Endothelial cell of umbilical vein (primary cell): ENCODE measurements at regions not wholly inside any gene's neighbourhood (a gene's known extent, or its start where the extent isn't known, plus 50 kb on each side); places are given as distances from the start of the nearest gene placed in this dataset.

ENCODE experiments used
- EZH2 ChIP-seq: IDR thresholded peaks from 2 replicates; pipeline ENCODE4 v1.6.1; 2012; ENCODE audit warnings: borderline replicate concordance, low read depth, mild to moderate bottlenecking, moderate library complexity, low read length, inconsistent platforms; ENCODE audit not compliant: severe bottlenecking
- GATA2 ChIP-seq: IDR thresholded peaks from 2 replicates; pipeline ENCODE4 v1.7.0; 2011; ENCODE audit warnings: low read depth, mild to moderate bottlenecking, moderate library complexity, mixed read lengths, low read length; ENCODE audit not compliant: insufficient read length, insufficient read depth
- JUN ChIP-seq: IDR thresholded peaks from 2 replicates; pipeline ENCODE4 v1.6.1; 2011; ENCODE audit warnings: borderline replicate concordance, low read depth; ENCODE audit not compliant: insufficient read length, insufficient read depth
- MYC ChIP-seq: IDR thresholded peaks from one replicate; pipeline ENCODE4 v1.6.1; 2011; ENCODE audit warnings: mild to moderate bottlenecking, low read depth, low read length
- POLR2A ChIP-seq: IDR thresholded peaks from 2 replicates; pipeline ENCODE4 v1.6.1; 2012; ENCODE audit warnings: low read depth, mild to moderate bottlenecking, control low read depth, low read length
- POLR2AphosphoS5 ChIP-seq: IDR thresholded peaks from 2 replicates; pipeline ENCODE4 v1.6.1; 2012; ENCODE audit warnings: low read depth, mild to moderate bottlenecking, control low read depth, low read length, moderate library complexity; ENCODE audit not compliant: insufficient read depth
- TF ChIP-seq, protein P1 (sequence below), 2 donors: IDR thresholded peaks; 1 replicate in 1 of 2; 2 replicates in 1 of 2; pipeline ENCODE4 v1.5.1; 2011; ENCODE audit warnings: low read length in 2 of 2, mild to moderate bottlenecking in 2 of 2, moderate library complexity in 2 of 2, control low read depth in 1 of 2, inconsistent platforms in 1 of 2, low read depth in 1 of 2; ENCODE audit not compliant: insufficient read depth in 1 of 2; ENCODE audit errors: extremely low read depth in 1 of 2
- TF ChIP-seq, protein P2 (sequence below): IDR thresholded peaks from 2 replicates; pipeline ENCODE4 v1.6.1; 2011; ENCODE audit not compliant: insufficient read depth, insufficient read length

- TF ChIP-seq, protein P1, sequence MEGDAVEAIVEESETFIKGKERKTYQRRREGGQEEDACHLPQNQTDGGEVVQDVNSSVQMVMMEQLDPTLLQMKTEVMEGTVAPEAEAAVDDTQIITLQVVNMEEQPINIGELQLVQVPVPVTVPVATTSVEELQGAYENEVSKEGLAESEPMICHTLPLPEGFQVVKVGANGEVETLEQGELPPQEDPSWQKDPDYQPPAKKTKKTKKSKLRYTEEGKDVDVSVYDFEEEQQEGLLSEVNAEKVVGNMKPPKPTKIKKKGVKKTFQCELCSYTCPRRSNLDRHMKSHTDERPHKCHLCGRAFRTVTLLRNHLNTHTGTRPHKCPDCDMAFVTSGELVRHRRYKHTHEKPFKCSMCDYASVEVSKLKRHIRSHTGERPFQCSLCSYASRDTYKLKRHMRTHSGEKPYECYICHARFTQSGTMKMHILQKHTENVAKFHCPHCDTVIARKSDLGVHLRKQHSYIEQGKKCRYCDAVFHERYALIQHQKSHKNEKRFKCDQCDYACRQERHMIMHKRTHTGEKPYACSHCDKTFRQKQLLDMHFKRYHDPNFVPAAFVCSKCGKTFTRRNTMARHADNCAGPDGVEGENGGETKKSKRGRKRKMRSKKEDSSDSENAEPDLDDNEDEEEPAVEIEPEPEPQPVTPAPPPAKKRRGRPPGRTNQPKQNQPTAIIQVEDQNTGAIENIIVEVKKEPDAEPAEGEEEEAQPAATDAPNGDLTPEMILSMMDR (IDR thresholded peaks at IDR 0.05; ENCODE audit: extremely low read depth in 1 of 2, insufficient read depth in 1 of 2, low read depth in 1 of 2, low read length in 2 of 2), result no peak
- TF ChIP-seq, protein P2, sequence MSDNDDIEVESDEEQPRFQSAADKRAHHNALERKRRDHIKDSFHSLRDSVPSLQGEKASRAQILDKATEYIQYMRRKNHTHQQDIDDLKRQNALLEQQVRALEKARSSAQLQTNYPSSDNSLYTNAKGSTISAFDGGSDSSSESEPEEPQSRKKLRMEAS, result no peak
- TF ChIP-seq MYC (no peak), POLR2AphosphoS5 (no peak), GATA2 (no peak), POLR2A (no peak), EZH2 (no peak), JUN (no peak)
These were observed 102.9 kb upstream of the THY1 start for GRCh38 chr11:119525867-119526196.
